OCI-LY7 (cell line): ENCODE measurements at regions not wholly inside any gene's neighbourhood (a gene's known extent, or its start where the extent isn't known, plus 50 kb on each side); places are given as distances from the start of the nearest gene placed in this dataset.

Experiments used
- BruUV-seq: library from RNA; stranded (reverse); fragments of 400-500 nt; replicated peaks from 2 replicates; lab custom pipeline; 2021; lab: Mats Ljungman, UMichigan
- CTCF ChIA-PET: fragments of 300-600 bp; sonication (Branson Sonifier 250); formaldehyde crosslinking; loops from one replicate; lab custom pipeline; 2022; ENCODE audit warnings: antibody characterized with exemption; ENCODE audit not compliant: unreplicated experiment; lab: Charles Lee
- POLR2A ChIA-PET: fragments of 300-600 bp; sonication (Branson Sonifier 250); formaldehyde crosslinking; loops from one replicate; lab custom pipeline; 2022; ENCODE audit warnings: antibody characterized with exemption; lab: Charles Lee
- DNase-seq: peaks from one replicate; pipeline ENCODE4 v3.0.0-alpha.2; 2015; ENCODE audit warnings: low spot score
- H2AFZ ChIP-seq: fragments of 200-600 bp; sonication (generic), shearing (Covaris generic); 2 replicates; pipeline ENCODE4 v1.6.1; 2014; ENCODE audit warnings: mild to moderate bottlenecking, antibody characterized with exemption, low read length, moderate library complexity
- H3K27ac ChIP-seq: fragments of 200-600 bp; sonication (generic); 2 replicates; pipeline ENCODE4 v1.5.1; 2014; ENCODE audit warnings: mixed run types, low read depth, mild to moderate bottlenecking, moderate library complexity, low read length, inconsistent platforms; ENCODE audit not compliant: poor library complexity, severe bottlenecking
- H3K36me3 ChIP-seq: fragments of 200-600 bp; sonication (generic); 2 replicates; pipeline ENCODE4 v1.6.1; 2014; ENCODE audit warnings: mild to moderate bottlenecking, antibody characterized with exemption, low read length, moderate library complexity, mixed read lengths; ENCODE audit not compliant: insufficient read depth
- H3K4me1 ChIP-seq: fragments of 200-600 bp; sonication (generic); 2 replicates; pipeline ENCODE4 v1.5.1; 2014; ENCODE audit warnings: mild to moderate bottlenecking, low read length; ENCODE audit not compliant: insufficient read depth, poor library complexity, severe bottlenecking
- H3K4me2 ChIP-seq: fragments of 200-600 bp; sonication (generic); 2 replicates; pipeline ENCODE4 v1.6.1; 2014; ENCODE audit warnings: mild to moderate bottlenecking, low read length
- H3K4me3 ChIP-seq: fragments of 200-600 bp; sonication (generic); 2 replicates; pipeline ENCODE4 v1.5.1; 2014; ENCODE audit warnings: mild to moderate bottlenecking, low read depth, low read length; ENCODE audit not compliant: poor library complexity, severe bottlenecking
- H3K79me2 ChIP-seq: fragments of 200-600 bp; sonication (generic); 2 replicates; pipeline ENCODE4 v1.6.1; 2016; ENCODE audit warnings: low read depth, mild to moderate bottlenecking, low read length, moderate library complexity, mixed read lengths; ENCODE audit not compliant: insufficient read depth
- H3K9me2 ChIP-seq: fragments of 200-600 bp; sonication (generic); 2 replicates; pipeline ENCODE4 v1.6.1; 2016; ENCODE audit warnings: mild to moderate bottlenecking, low read length, mixed read lengths; ENCODE audit not compliant: insufficient read depth
- H3K9me3 ChIP-seq: fragments of 200-600 bp; sonication (generic); 2 replicates; pipeline ENCODE4 v1.6.1; 2014; ENCODE audit warnings: mild to moderate bottlenecking, mixed run types, low read length, mixed read lengths
- H4K20me1 ChIP-seq: fragments of 200-600 bp; sonication (generic); 2 replicates; pipeline ENCODE4 v1.6.1; 2014; ENCODE audit warnings: mild to moderate bottlenecking, antibody characterized with exemption, low read length, moderate library complexity, mixed read lengths; ENCODE audit not compliant: insufficient read depth
- CTCF ChIP-seq: fragments of 200-600 bp; sonication (generic); conservative IDR thresholded peaks from 2 replicates; pipeline ENCODE4 v1.5.1; 2014; ENCODE audit warnings: mild to moderate bottlenecking, antibody characterized with exemption, low read length, moderate library complexity, mixed read lengths
- EZH2phosphoT487 ChIP-seq: fragments of 200-600 bp; sonication (generic); IDR thresholded peaks from 2 replicates; pipeline ENCODE4 v1.6.1; 2018; ENCODE audit warnings: low read depth, borderline replicate concordance, mild to moderate bottlenecking, mixed run types, antibody characterized with exemption, low read length, moderate library complexity, mixed read lengths
- intact Hi-C: fragments of 100-400 bp; cut with micrococcal nuclease; formaldehyde crosslinking; loops from one replicate; pipeline ENCODE4 v1.10.0; 2022; ENCODE audit not compliant: unreplicated experiment

- BruUV-seq: no TSS peak
- no peak for DNase-seq
- no peaks in the 10 kb centered on the region for H4K20me1 ChIP-seq
- intact Hi-C loops: no loop called here
- H3K4me1 ChIP-seq: no peaks in the 10 kb centered on the region
- no peaks in the 10 kb centered on the region for H3K79me2 ChIP-seq
- H3K4me2 ChIP-seq: no peak overlapping the region
- TF ChIP-seq CTCF (no peak), EZH2phosphoT487 (no peak)
- H3K4me3 ChIP-seq: no peak overlapping the region
- H3K9me3 ChIP-seq: no peaks in the 10 kb centered on the region
- no peak overlapping the region for H3K27ac ChIP-seq
- no peaks in the 10 kb centered on the region for H3K9me2 ChIP-seq
- H2AFZ ChIP-seq: no peak overlapping the region
- no peaks in the 10 kb centered on the region for H3K36me3 ChIP-seq
- CTCF ChIA-PET: no interaction called here
- POLR2A ChIA-PET: no interaction called here
These were observed 313.9 kb upstream of the GRID2 start for GRCh38 chr4:91989914-91990313.

- intact Hi-C loops: no loop called here
- Histone ChIP-seq H3K9me2 (no peaks in the 10 kb centered on the region), H3K4me2 (no peak overlapping the region), H3K79me2 (no peaks in the 10 kb centered on the region), H3K4me1 (no peaks in the 10 kb centered on the region), H2AFZ (no peak overlapping the region), H3K4me3 (no peak overlapping the region), H3K27ac (no peak overlapping the region), H3K36me3 (no peaks in the 10 kb centered on the region), H4K20me1 (no peaks in the 10 kb centered on the region), H3K9me3 (no peaks in the 10 kb centered on the region)
- ChIA-PET CTCF (no interaction called here), POLR2A (no interaction called here)
- DNase-seq: no peak
- TF ChIP-seq EZH2phosphoT487 (no peak), CTCF (no peak)
- BruUV-seq: no TSS peak
These were observed 313.0 kb upstream of the GRID2 start for GRCh38 chr4:91990726-91991125.

DNA sequence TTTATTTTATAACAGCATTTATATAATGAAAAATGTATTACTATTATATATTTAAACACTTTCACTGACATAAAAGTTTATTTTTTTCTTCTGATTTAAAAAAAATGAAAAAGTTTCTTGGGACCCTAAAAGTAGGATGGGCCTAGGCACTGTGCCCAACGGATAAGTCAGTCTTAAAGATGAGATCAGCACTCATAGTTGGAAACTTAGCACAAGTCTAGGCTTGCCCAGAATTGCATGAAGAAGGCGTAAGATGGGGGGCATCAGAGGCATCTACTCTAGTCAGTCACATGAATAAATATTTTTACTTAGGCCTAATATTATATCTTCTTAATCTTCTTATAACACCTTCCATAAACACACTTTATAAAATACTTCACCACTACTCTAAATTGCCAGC, 306.7 kb upstream of the GRID2 start:
- no peak overlapping the region for H3K27ac ChIP-seq
- no peaks in the 10 kb centered on the region for H3K79me2 ChIP-seq
- no peak for TF ChIP-seq EZH2phosphoT487
- TF ChIP-seq CTCF: no peak
- no peaks in the 10 kb centered on the region for H3K9me2 ChIP-seq
- CTCF ChIA-PET: no interaction called here
- H3K9me3 ChIP-seq: no peaks in the 10 kb centered on the region
- no peak for DNase-seq
- H4K20me1 ChIP-seq: no peaks in the 10 kb centered on the region
- no peaks in the 10 kb centered on the region for H3K36me3 ChIP-seq
- H3K4me2 ChIP-seq: no peak overlapping the region
- BruUV-seq: no TSS peak
- H2AFZ ChIP-seq: no peak overlapping the region
- intact Hi-C loops: no loop called here
- H3K4me3 ChIP-seq: no peak overlapping the region
- POLR2A ChIA-PET: no interaction called here
- no peaks in the 10 kb centered on the region for H3K4me1 ChIP-seq
